HCT116 (cell line): ENCODE measurements at regions not wholly inside any gene's neighbourhood (a gene's known extent, or its start where the extent isn't known, plus 50 kb on each side); places are given as distances from the start of the nearest gene placed in this dataset.
A peak's percentile ranks its signal among the peaks of the same experiment; 100 is the strongest.

ENCODE experiments used
- ATAC-seq: fragments of 200-7000 bp; cut with Tn5 transposase; 2 replicates; pipeline ENCODE4 v1.9.1; 2020; ENCODE audit warnings: mild to moderate bottlenecking, moderate library complexity
- BruUV-seq: library from RNA; stranded (reverse); fragments of 400-500 nt; replicated peaks from 2 replicates; lab custom pipeline; 2021; lab: Mats Ljungman, UMichigan
- CTCF ChIA-PET: fragments of 300-600 bp; sonication (Branson Sonifier 250); formaldehyde crosslinking; loops from one replicate; lab custom pipeline; 2021; ENCODE audit warnings: antibody characterized with exemption; lab: Charles Lee
- POLR2A ChIA-PET: fragments of 300-600, 350-600 bp; sonication (Branson Sonifier 250); formaldehyde crosslinking; loops from one replicate; lab custom pipeline; 2021; ENCODE audit warnings: antibody characterized with exemption; lab: Charles Lee
- RAD21 ChIA-PET, 2 experiments: fragments of 300-600 bp; sonication (Branson Sonifier 250); formaldehyde crosslinking; loops; one replicate each; lab custom pipeline; 2023; ENCODE audit warnings: low total read pairs in 2 of 2; ENCODE audit not compliant: uncharacterized antibody in 2 of 2, unreplicated experiment in 2 of 2, low non-redundant PET in 1 of 2; lab: Charles Lee
- DNase-seq: peaks from one replicate; pipeline ENCODE4 v3.0.0-alpha.2; 2010; ENCODE audit warnings: low read depth, low spot score
- H2AFZ ChIP-seq: fragments of 200-600 bp; shearing (Covaris generic), sonication (generic); 2 replicates; pipeline ENCODE4 v1.6.1; 2017; ENCODE audit warnings: low read depth, mixed run types, mixed read lengths, antibody characterized with exemption, low read length; ENCODE audit not compliant: poor library complexity, severe bottlenecking
- H3K27ac ChIP-seq: 2 replicates; pipeline ENCODE4 v1.5.1; 2012; ENCODE audit warnings: low read depth, low read length
- H3K27me3 ChIP-seq: fragments of 200-600 bp; sonication (generic); 2 replicates; pipeline ENCODE4 v1.6.1; 2016; ENCODE audit warnings: mixed run types, low read length, mixed read lengths; ENCODE audit not compliant: insufficient read depth
- H3K36me3 ChIP-seq, 2 experiments: fragments of 200-500 bp in 1 of 2; fragments of 200-600 bp in 1 of 2; sonication (Bioruptor generic) in 1 of 2; sonication (generic) in 1 of 2; 2 replicates each; pipeline versions ENCODE4 v1.5.1 to v1.6.1; 2014 to 2016; ENCODE audit warnings: low read length in 2 of 2, inconsistent platforms in 1 of 2, mixed read lengths in 1 of 2, mixed run types in 1 of 2; ENCODE audit not compliant: insufficient read depth in 2 of 2, control insufficient read depth in 1 of 2
- H3K4me1 ChIP-seq, 2 experiments: fragments of 200-600 bp in 1 of 2; sonication (generic) in 1 of 2; 2 replicates each; pipeline versions ENCODE4 v1.5.1 to v1.6.1; 2012 to 2017; ENCODE audit warnings: low read length in 2 of 2, inconsistent platforms in 1 of 2, mild to moderate bottlenecking in 1 of 2, mixed read lengths in 1 of 2, mixed run types in 1 of 2, moderate library complexity in 1 of 2; ENCODE audit not compliant: insufficient read depth in 2 of 2, control insufficient read depth in 1 of 2
- H3K4me2 ChIP-seq: fragments of 200-600 bp; sonication (generic); 2 replicates; pipeline ENCODE4 v1.6.1; 2017; ENCODE audit warnings: mixed run types, low read length, mixed read lengths
- H3K4me3 ChIP-seq, 2 experiments: fragments of 200-600 bp in 1 of 2; sonication (generic) in 1 of 2; replicated peaks in 1 of 2; 2 replicates each; pipeline ENCODE4 v1.5.1; 2011 to 2016; ENCODE audit warnings: low read length in 2 of 2, control low read depth in 1 of 2, low read depth in 1 of 2, mild to moderate bottlenecking in 1 of 2, mixed read lengths in 1 of 2, mixed run types in 1 of 2
- H3K79me2 ChIP-seq: fragments of 200-600 bp; sonication (generic); 2 replicates; pipeline ENCODE4 v1.6.1; 2017; ENCODE audit warnings: mild to moderate bottlenecking, mixed run types, low read length, moderate library complexity, mixed read lengths; ENCODE audit not compliant: insufficient read depth
- H3K9ac ChIP-seq: fragments of 200-600 bp; sonication (generic); 2 replicates; pipeline ENCODE4 v1.6.1; 2016; ENCODE audit warnings: low read length, mixed read lengths
- H3K9me2 ChIP-seq: fragments of 200-600 bp; sonication (generic), shearing (Covaris generic); 2 replicates; pipeline ENCODE4 v1.6.1; 2017; ENCODE audit warnings: mixed run types, mild to moderate bottlenecking, moderate library complexity; ENCODE audit not compliant: insufficient read depth
- H3K9me3 ChIP-seq, 2 experiments: fragments of 200-500 bp in 1 of 2; fragments of 200-600 bp in 1 of 2; sonication (Bioruptor generic) in 1 of 2; sonication (generic) in 1 of 2; 2 replicates each; pipeline ENCODE4 v1.6.1; 2014 to 2017; ENCODE audit warnings: low read length in 2 of 2, mixed read lengths in 2 of 2, inconsistent platforms in 1 of 2, low read depth in 1 of 2, mild to moderate bottlenecking in 1 of 2, mixed run types in 1 of 2, moderate library complexity in 1 of 2; ENCODE audit not compliant: control insufficient read depth in 1 of 2, insufficient read depth in 1 of 2
- H4K20me1 ChIP-seq: fragments of 200-600 bp; sonication (generic), shearing (Covaris generic); 2 replicates; pipeline ENCODE4 v1.6.1; 2017; ENCODE audit warnings: mixed run types, mild to moderate bottlenecking, moderate library complexity; ENCODE audit not compliant: insufficient read depth
- ELF1 ChIP-seq: IDR thresholded peaks from 2 replicates; pipeline ENCODE4 v1.6.1; 2012; ENCODE audit warnings: low read depth, borderline replicate concordance
- SRF ChIP-seq: IDR thresholded peaks from 2 replicates; pipeline ENCODE4 v1.6.1; 2012; ENCODE audit warnings: low read depth
- TCF7L2 ChIP-seq: IDR thresholded peaks from 2 replicates; pipeline ENCODE4 v1.7.0; 2011; ENCODE audit warnings: borderline replicate concordance, inconsistent platforms; ENCODE audit not compliant: insufficient read depth, insufficient read length; ENCODE audit errors: extremely low read depth
- YY1 ChIP-seq: IDR thresholded peaks from 2 replicates; pipeline ENCODE4 v1.6.1; 2011; ENCODE audit warnings: low read length, low read depth, moderate library complexity, mild to moderate bottlenecking; ENCODE audit not compliant: insufficient replicate concordance; ENCODE audit errors: extremely low read depth
- intact Hi-C: fragments of 100-400 bp; cut with micrococcal nuclease; formaldehyde crosslinking; loops from 2 replicates; pipeline ENCODE4 v1.10.0; 2022

DNA sequence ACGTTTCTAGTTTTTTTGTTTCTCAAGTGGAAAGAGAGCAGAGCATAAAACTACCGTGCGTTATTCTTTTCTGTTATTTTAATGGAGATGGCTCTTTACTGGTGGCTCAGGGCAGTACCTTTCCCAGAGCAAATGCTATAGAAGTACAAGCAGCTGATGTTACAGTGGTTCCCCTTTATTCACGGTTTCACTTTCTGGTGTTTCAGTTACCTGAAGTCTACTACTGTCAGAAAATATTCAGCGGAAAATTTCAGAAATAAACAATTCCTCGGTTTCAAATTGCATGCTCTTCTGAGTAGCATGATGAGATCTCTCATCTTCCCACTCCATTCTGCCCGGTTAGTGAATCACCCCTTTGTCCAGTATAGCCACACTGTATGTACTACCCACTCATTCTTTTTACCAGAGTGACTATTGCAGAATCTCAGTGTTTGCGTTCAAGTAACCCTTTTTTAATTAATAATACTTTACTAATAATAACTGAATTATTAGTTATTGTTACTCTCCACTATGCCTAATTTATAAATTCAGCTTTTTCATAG lies 597.5 kb upstream of the ROBO2 start:
- TF ChIP-seq SRF (no peak), ELF1 (no peak), YY1 (no peak)
- H3K9me3 ChIP-seq, result peaks cover 15% of the 10 kb centered on the region in 2 experiments; a peak in 2 of 4 replicates
- BruUV-seq, result no TSS peak
- H3K79me2 ChIP-seq, result no peaks in the 10 kb centered on the region
- H4K20me1 ChIP-seq, result no peaks in the 10 kb centered on the region
- H3K27me3 ChIP-seq, result no peaks in the 10 kb centered on the region
- ChIA-PET CTCF (no interaction called here), RAD21 (no interaction called here), POLR2A (no interaction called here)
- H2AFZ ChIP-seq, result no peak overlapping the region
- intact Hi-C loops, result no loop called here
- H3K4me3 ChIP-seq, result no peak overlapping the region
- no peak for ATAC-seq
- H3K27ac ChIP-seq, result no peak overlapping the region
- H3K4me1 ChIP-seq, result no peaks in the 10 kb centered on the region
- H3K4me2 ChIP-seq, result no peak overlapping the region
- no peaks in the 10 kb centered on the region for H3K36me3 ChIP-seq
- no peak for DNase-seq
- no peaks in the 10 kb centered on the region for H3K9me2 ChIP-seq
- H3K9ac ChIP-seq, result no peak overlapping the region

DNA sequence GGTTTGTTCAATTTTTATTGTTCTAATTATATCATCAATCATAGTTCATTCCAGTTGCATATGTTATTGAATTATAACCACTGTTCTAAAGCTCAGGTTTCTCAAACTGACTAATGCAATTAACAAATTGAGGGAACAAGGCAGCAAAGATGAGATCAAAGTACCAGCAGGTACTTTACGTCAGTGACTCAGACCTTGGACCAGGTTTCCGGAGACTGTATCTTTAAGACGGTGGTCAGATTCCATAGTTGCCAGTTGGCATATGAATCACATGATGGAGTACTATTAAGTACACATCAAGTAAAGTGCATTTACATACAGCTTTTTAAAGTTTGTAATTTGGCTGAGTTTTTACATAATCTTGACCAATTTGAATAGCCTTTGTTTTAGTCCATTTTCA lies 583.6 kb upstream of the ROBO2 start:
- ChIA-PET RAD21 (no interaction called here), POLR2A (no interaction called here), CTCF (no interaction called here)
- DNase-seq (no peak), ATAC-seq (no peak)
- no peak overlapping the region for H3K27ac ChIP-seq
- no peak overlapping the region for H3K9ac ChIP-seq
- no peak overlapping the region for H3K4me3 ChIP-seq
- BruUV-seq, result no TSS peak
- H3K4me2 ChIP-seq, result no peak overlapping the region
- no peaks in the 10 kb centered on the region for H3K79me2 ChIP-seq
- intact Hi-C loops, result no loop called here
- no peaks in the 10 kb centered on the region for H3K36me3 ChIP-seq
- H4K20me1 ChIP-seq, result no peaks in the 10 kb centered on the region
- H3K4me1 ChIP-seq, result no peaks in the 10 kb centered on the region
- H2AFZ ChIP-seq, result no peak overlapping the region
- peaks cover 5 to 10% of the 10 kb centered on the region in 2 experiments; a peak in 3 of 4 replicates for H3K9me3 ChIP-seq
- no peaks in the 10 kb centered on the region for H3K27me3 ChIP-seq
- TF ChIP-seq SRF (no peak), TCF7L2 (peak; percentile 71)
- TF ChIP-seq, all 23 proteins: peak for 1
- H3K9me2 ChIP-seq, result no peaks in the 10 kb centered on the region
